ENCODE measurements at regions not wholly inside any gene's neighbourhood (a gene's known extent, or its start where the extent isn't known, plus 50 kb on each side); places are given as distances from the start of the nearest gene placed in this dataset.

- 54% methylated on average over 3 of the region's 5 CpGs for WGBS (ENCODE audit: insufficient coverage)
- no peaks in the 10 kb centered on the region for H3K4me1 Mint-ChIP-seq
- no peak overlapping the region for H2AFZ ChIP-seq (ENCODE audit: insufficient read depth, low read depth, low read length, poor library complexity, severe bottlenecking)
- no peaks in the 10 kb centered on the region for H3K9me3 Mint-ChIP-seq (ENCODE audit: insufficient read depth)
- no peak overlapping the region for H3K4me2 ChIP-seq (replicated peaks; ENCODE audit: low read depth, low read length, poor library complexity, severe bottlenecking)
- no peak for ATAC-seq (ENCODE audit: low read depth)
- H3K4me1 ChIP-seq (ENCODE audit: control insufficient read depth in 2 of 2, insufficient read depth in 2 of 2, low read length in 2 of 2) = no peaks in the 10 kb centered on the region
- no peaks in the 10 kb centered on the region for H4K20me1 ChIP-seq (ENCODE audit: control insufficient read depth, insufficient read depth, low read length, poor library complexity, severe bottlenecking)
- H3K36me3 ChIP-seq (replicated peaks in 1 of 2; ENCODE audit: control extremely low read depth in 1 of 2, control insufficient read depth in 1 of 2, extremely low read depth in 1 of 2, insufficient read depth in 2 of 2, low read length in 1 of 2) = no peaks in the 10 kb centered on the region
- H3K27ac Mint-ChIP-seq = no peak overlapping the region
- no peak overlapping the region for H3K27ac ChIP-seq (ENCODE audit: low read length in 2 of 2)
- no peaks in the 10 kb centered on the region for H3K9me3 ChIP-seq (ENCODE audit: control extremely low read depth in 1 of 3, control insufficient read depth in 2 of 3, insufficient read depth in 1 of 3, low read length in 2 of 3)
- no peaks in the 10 kb centered on the region for H3K27me3 ChIP-seq (replicated peaks in 1 of 4; ENCODE audit: control extremely low read depth in 1 of 4, control insufficient read depth in 3 of 4, insufficient read depth in 4 of 4, low read length in 3 of 4)
- no peaks in the 10 kb centered on the region for H3K79me2 ChIP-seq (ENCODE audit: control insufficient read depth, insufficient read depth, low read length)
- ChIA-PET CTCF (interaction anchor here (0.7 kb wide), 1 partner anchor 11 kb away, joined by 8 read pairs; no protein-coding TSS in a partner anchor), POLR2A (no interaction called here)
- no peak overlapping the region for H3K4me3 ChIP-seq (ENCODE audit: control extremely low read depth in 1 of 5, extremely low read depth in 1 of 5, insufficient read depth in 1 of 5, low read depth in 2 of 5, low read length in 4 of 5)
- no peak for TF ChIP-seq EZH2 (IDR thresholded peaks at IDR 0.05; ENCODE audit: borderline replicate concordance, insufficient read depth, low read depth, low read length, poor library complexity, severe bottlenecking)
- no peak for TF ChIP-seq CTCF (IDR thresholded peaks at IDR 0.05)
- H3K9ac ChIP-seq (ENCODE audit: low read length) = no peak overlapping the region
- no peak overlapping the region for H3K4me3 Mint-ChIP-seq
- H3K27me3 Mint-ChIP-seq = peaks cover 8% of the 10 kb centered on the region
- intact Hi-C loops (cut with micrococcal nuclease) = no loop called here
- DNase-seq = no peak
Observed at GRCh38 chr1:182315167-182315556, 76.4 kb downstream of the GLUL start.

GRCh38 chr1:182309631-182310351, 81.8 kb downstream of the GLUL start:
- WGBS (ENCODE audit: insufficient coverage) = 91% methylated on average over 10 of the region's 10 CpGs
- CTCF ChIA-PET = interaction anchor here (0.7 to 1.4 kb wide), 2 partner anchors 86 to 167 kb away, joined by 3 read pairs; no protein-coding TSS in a partner anchor
- ATAC-seq (ENCODE audit: low read depth) (no peak), DNase-seq (no peak)
- Histone ChIP-seq H2AFZ (ENCODE audit: insufficient read depth, low read depth, low read length, poor library complexity, severe bottlenecking) (no peak overlapping the region), H4K20me1 (ENCODE audit: control insufficient read depth, insufficient read depth, low read length, poor library complexity, severe bottlenecking) (no peaks in the 10 kb centered on the region), H3K9me3 (ENCODE audit: control extremely low read depth in 1 of 3, control insufficient read depth in 2 of 3, insufficient read depth in 1 of 3, low read length in 2 of 3) (peaks cover 0 to 3% (median 0%) of the 10 kb centered on the region in 3 donors), H3K27ac (ENCODE audit: low read length in 2 of 2) (no peak overlapping the region), H3K27me3 (replicated peaks in 1 of 4; ENCODE audit: control extremely low read depth in 1 of 4, control insufficient read depth in 3 of 4, insufficient read depth in 4 of 4, low read length in 3 of 4) (no peaks in the 10 kb centered on the region), H3K79me2 (ENCODE audit: control insufficient read depth, insufficient read depth, low read length) (no peaks in the 10 kb centered on the region), H3K4me3 (ENCODE audit: control extremely low read depth in 1 of 5, extremely low read depth in 1 of 5, insufficient read depth in 1 of 5, low read depth in 2 of 5, low read length in 4 of 5) (no peak overlapping the region), H3K36me3 (replicated peaks in 1 of 2; ENCODE audit: control extremely low read depth in 1 of 2, control insufficient read depth in 1 of 2, extremely low read depth in 1 of 2, insufficient read depth in 2 of 2, low read length in 1 of 2) (no peaks in the 10 kb centered on the region), H3K9ac (ENCODE audit: low read length) (no peak overlapping the region), H3K4me1 (ENCODE audit: control insufficient read depth in 2 of 2, insufficient read depth in 2 of 2, low read length in 2 of 2) (no peaks in the 10 kb centered on the region), H3K4me2 (replicated peaks; ENCODE audit: low read depth, low read length, poor library complexity, severe bottlenecking) (no peak overlapping the region)
- TF ChIP-seq EZH2 (IDR thresholded peaks at IDR 0.05; ENCODE audit: borderline replicate concordance, insufficient read depth, low read depth, low read length, poor library complexity, severe bottlenecking) (no peak), CTCF (IDR thresholded peaks at IDR 0.05) (no peak)
- POLR2A ChIA-PET = no interaction called here
- no peaks in the 10 kb centered on the region for H3K4me1 Mint-ChIP-seq
- peaks cover 13% of the 10 kb centered on the region for H3K27me3 Mint-ChIP-seq
- no peak overlapping the region for H3K4me3 Mint-ChIP-seq
- peaks cover 4% of the 10 kb centered on the region for H3K9me3 Mint-ChIP-seq (ENCODE audit: insufficient read depth)
- intact Hi-C loops (cut with micrococcal nuclease) = no loop called here
- H3K27ac Mint-ChIP-seq = no peak overlapping the region

Measured in B cell (primary cell).